ENCODE measurements at regions not wholly inside any gene's neighbourhood (a gene's known extent, or its start where the extent isn't known, plus 50 kb on each side); places are given as distances from the start of the nearest gene placed in this dataset.
A peak's percentile ranks its signal among the peaks of the same experiment; 100 is the strongest.

GRCh38 chr22:27453725-27454124 is 347.8 kb downstream of the MN1 start:
- no peak for DNase-seq (ENCODE audit: low spot score)

DNA sequence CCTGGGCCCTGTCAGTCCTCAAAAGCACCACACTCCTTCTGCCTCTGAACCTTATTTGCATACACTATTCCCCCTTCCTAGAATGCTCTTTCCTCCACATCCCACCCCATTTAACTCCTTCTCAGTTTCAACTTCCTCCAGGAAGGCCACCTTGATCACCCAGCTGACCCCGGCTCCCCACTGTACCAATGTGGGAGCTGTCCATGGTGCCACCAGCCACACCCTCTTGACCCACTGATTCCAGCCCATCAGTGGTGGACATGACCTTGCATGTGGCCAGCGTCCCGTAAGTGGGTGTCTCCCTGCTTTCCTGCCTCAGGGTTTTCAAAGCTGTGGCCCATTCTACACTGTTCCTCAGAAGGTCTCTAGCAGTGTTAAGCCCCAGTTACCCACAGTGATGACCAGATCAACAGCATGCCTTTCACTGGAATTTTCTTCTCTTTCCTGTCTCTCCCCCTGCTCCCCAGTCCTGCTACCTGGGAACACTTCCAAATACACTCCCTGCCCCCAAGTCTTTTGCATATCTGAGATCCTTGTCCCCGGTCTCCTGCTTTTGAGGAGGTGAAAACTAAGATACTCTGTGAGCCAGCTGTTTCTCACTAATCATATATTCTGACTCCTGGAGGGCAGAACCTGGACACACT is 346.6 kb downstream of the MN1 start:
- peak; percentile 66 for DNase-seq (ENCODE audit: low spot score)

GRCh38 chr22:27455526-27455925 is 346.0 kb downstream of the MN1 start:
- no peak for DNase-seq (ENCODE audit: low spot score)

- no peak for DNase-seq (ENCODE audit: low spot score)
Observed at GRCh38 chr22:27456696-27457503, 344.7 kb downstream of the MN1 start.

GRCh38 chr22:27459999-27460398 is 341.6 kb downstream of the MN1 start:
- no peak for DNase-seq (ENCODE audit: low spot score)

- no peak for DNase-seq (ENCODE audit: low spot score)
Observed at GRCh38 chr22:27460591-27461347, 340.8 kb downstream of the MN1 start.

GRCh38 chr22:27461470-27461869 is 340.1 kb downstream of the MN1 start:
- peak; percentile 78 for DNase-seq (ENCODE audit: low spot score)

- no peak for DNase-seq (ENCODE audit: low spot score)
Observed at GRCh38 chr22:27462190-27462589, 339.4 kb downstream of the MN1 start.

DNA sequence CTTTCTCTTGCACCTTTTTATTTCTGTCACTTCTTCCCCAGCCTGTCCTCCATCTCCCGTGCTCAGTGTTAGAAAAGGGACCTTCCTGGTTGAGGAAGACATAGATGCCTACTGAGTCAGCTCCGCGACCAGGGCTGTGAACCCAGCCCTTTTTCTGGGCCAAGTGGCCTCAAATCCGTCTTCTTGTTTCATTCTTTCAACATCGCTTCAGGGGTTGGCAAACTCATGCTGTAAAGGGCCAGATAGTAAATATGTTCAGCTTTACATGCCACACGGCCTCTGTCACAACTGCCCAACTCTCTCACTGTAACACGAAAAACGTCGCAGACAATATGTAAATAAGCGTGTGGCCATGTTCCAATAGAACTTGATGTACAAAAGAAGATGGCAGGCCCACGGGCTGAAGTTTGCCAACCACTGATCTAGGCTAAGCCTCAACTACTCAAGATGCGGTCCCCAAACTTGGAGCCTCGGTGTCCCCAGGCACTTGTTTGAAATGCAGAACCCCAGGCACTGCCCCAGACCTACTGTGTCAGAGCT is 338.4 kb downstream of the MN1 start:
- no peak for DNase-seq (ENCODE audit: low spot score)

GRCh38 chr22:27466229-27466628 is 335.3 kb downstream of the MN1 start:
- DNase-seq (ENCODE audit: low spot score) = no peak

DNA sequence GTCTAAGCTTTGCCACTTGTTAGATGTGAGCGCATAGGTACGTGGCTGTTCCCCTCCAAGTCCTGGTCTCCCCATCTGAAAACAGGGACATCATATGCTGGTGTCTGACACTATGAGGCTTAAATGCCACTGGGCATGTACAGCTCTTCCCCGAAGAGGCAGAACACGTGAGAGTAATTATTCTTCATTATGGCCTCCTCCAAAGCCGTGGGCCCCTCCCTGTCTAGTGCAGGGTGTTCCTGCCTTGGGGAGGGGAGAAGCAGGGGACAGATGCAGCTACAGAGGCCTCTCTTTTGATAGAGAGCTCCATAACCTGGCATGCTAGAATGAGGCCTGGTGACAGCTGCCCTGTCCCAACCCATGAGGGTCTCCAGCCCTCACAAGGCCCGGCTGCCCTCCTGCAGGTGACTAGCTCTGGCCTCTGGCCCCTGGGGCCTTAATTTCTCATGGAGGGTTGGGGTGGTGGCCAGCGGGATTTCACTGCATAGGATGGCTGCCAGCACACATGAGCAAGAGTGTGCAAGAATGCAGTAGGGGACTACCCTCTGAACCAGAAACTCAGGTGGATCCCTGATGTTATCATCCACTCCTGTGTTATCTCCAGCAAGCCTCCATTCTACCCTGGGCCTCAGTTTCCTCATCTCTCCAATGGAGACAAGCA is 334.6 kb downstream of the MN1 start:
- no peak for DNase-seq (ENCODE audit: low spot score)

GRCh38 chr22:27467711-27468110 is 333.8 kb downstream of the MN1 start:
- no peak for DNase-seq (ENCODE audit: low spot score)

GRCh38 chr22:27468712-27469111 is 332.8 kb downstream of the MN1 start:
- DNase-seq (ENCODE audit: low spot score) = no peak

DNA sequence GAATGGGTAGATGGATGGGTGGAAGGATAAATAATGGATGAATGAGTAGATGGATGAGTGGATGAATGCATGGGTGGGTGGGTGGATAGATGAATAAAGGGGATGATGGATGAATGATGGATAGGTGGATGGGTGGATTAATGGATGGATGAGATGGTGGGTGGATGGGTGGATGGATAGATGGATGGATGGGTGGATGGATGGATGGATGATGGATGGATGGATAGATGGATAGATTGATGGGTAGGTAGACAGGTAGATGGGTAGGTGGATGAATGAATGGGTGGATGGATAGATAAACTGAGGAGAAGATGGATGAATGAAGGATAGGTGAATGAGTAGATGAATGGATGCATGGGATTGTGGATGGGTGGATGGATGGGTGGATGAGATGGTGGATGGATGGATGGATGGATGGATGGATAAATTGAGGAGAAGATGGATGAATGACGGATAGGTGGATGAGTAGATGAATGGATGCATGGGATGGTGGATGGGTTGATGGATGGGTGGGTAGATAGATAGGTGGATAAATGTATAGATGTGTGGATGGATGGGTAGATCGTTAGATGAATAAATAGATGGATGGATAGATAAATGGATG is 331.3 kb downstream of the MN1 start:
- DNase-seq (ENCODE audit: low spot score) = no peak

GRCh38 chr22:27472975-27473374 is 328.6 kb downstream of the MN1 start:
- DNase-seq (ENCODE audit: low spot score) = no peak

DNA sequence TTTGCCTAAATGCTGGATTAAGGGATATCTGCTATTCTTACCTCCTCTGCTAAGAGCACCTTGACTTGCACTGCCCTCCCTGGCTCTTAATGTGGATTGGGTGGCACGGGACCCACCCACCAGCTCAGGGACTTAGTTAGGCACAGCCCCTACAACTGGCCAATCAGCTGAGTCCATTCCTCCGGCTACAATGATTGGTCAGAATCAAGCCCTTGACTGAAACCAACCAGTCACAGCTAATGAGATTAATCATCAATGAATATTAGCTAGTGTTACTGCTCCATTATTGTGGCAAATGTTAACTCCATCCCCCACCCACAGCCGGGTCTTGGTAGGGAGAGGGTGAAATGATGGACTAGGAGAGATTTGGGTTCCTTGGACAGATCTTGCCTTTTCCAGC is 328.0 kb downstream of the MN1 start:
- peak; percentile 46 for DNase-seq (ENCODE audit: low spot score)

DNA sequence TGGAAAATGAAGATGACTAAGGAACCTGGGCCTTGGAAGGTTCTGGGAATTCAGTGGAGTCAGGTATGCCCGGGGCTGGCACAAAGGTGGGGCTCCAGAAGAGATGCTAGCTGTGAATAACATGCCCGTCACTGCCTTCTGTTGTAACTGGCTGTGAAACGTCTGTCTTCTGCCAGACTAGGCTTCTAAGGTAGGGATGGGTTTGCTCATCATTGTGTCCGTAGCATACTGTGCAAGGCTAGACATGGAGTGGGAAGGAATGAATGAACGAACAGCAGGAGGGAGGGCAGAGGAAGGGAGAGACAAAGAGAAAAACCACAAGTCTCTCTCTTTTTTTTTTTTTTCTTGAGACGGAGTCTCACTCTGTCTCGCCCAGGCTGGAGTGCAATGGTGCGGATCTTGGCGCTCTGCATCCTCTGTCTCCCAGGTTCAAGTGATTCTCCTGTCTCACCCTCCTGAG is 327.4 kb downstream of the MN1 start:
- DNase-seq (ENCODE audit: low spot score) = no peak

- peak; percentile 40 for DNase-seq (ENCODE audit: low spot score)
Observed at GRCh38 chr22:27474711-27475547, 326.6 kb downstream of the MN1 start.

- DNase-seq (ENCODE audit: low spot score) = no peak
Observed at GRCh38 chr22:27475548-27475897, 326.0 kb downstream of the MN1 start.

DNA sequence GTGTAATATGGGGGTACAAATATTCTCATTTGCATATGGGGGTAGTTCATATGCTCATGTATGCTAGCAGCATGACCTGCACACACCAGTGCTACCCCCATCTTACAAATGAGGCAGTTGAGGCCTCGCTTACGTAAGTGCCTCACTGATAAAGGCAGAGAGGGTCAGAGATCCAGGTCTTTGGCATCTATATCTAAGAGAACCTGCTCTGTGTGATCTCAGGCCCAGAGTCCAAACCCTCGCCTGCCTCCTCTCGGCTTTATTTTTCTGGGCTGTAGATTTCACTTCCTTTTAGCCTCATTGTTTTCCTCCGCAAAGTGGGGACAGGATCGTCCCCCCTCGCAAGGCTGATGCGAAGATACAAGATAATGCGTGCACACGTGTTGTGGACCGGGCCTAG is 325.2 kb downstream of the MN1 start:
- DNase-seq (ENCODE audit: low spot score) = no peak

DNA sequence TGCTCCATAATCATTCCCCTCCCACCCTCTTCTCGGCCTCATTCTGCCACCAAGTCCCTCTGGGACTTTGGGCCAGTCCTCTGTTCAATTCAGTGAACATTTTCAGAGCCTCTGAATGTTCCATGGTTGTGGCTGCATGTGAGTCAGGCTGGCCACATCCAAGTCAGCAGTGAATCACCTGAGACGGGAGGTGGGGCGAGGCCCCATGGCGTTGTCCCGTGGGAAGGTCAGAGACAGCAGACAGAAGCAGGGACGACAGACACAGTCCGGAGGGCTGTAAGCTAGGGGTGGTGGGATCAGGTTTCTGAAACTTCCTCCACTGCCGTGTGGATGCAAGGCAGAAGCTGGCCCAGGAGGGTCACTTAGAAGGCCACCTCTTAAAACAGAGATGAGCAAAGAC is 324.8 kb downstream of the MN1 start:
- no peak for DNase-seq (ENCODE audit: low spot score)

Data from iPS-NIHi11 (cell line).